Left ventricle myocardium inferior (tissue), 1 donor: ENCODE measurements at regions not wholly inside any gene's neighbourhood (a gene's known extent, or its start where the extent isn't known, plus 50 kb on each side); places are given as distances from the start of the nearest gene placed in this dataset.

Source experiments
- DNase-seq: peaks from one replicate; pipeline ENCODE4 v3.0.0-alpha.2; 2020
- H3K27ac ChIP-seq: fragments of 200-600 bp; replicated peaks from 2 replicates; pipeline ENCODE4 v1.8.0; 2021
- H3K27me3 ChIP-seq: fragments of 200-600 bp; 2 replicates; pipeline ENCODE4 v1.8.0; 2021; ENCODE audit warnings: low read depth
- H3K36me3 ChIP-seq: fragments of 200-600 bp; 2 replicates; pipeline ENCODE4 v1.8.0; 2021
- H3K4me1 ChIP-seq: fragments of 200-600 bp; 2 replicates; pipeline ENCODE4 v1.8.0; 2021
- H3K4me3 ChIP-seq: fragments of 200-600 bp; 2 replicates; pipeline ENCODE4 v1.8.0; 2021; ENCODE audit warnings: mild to moderate bottlenecking, moderate library complexity
- H3K9me3 ChIP-seq: fragments of 200-600 bp; replicated peaks from 2 replicates; pipeline ENCODE4 v1.8.0; 2021
- CTCF ChIP-seq: fragments of 200-600 bp; IDR thresholded peaks from 2 replicates; pipeline ENCODE4 v1.8.0; 2021; ENCODE audit warnings: antibody characterized with exemption, mild to moderate bottlenecking, borderline replicate concordance
- intact Hi-C: fragments of 100-400 bp; cut with micrococcal nuclease; formaldehyde crosslinking; loops from one replicate; pipeline ENCODE4 v1.11.0; 2022
- donor health status: DM: no; HTN: yes; CAD: no; lungs with severe emphysema.

GRCh38 chr2:145094370-145094769, 574.5 kb upstream of the ZEB2 start:
- DNase-seq, result no peak
- H3K9me3 ChIP-seq, result peaks cover 3% of the 10 kb centered on the region
- H3K27ac ChIP-seq, result no peak overlapping the region
- no peaks in the 10 kb centered on the region for H3K4me1 ChIP-seq
- intact Hi-C loops, result no loop called here
- H3K4me3 ChIP-seq, result no peak overlapping the region
- H3K36me3 ChIP-seq, result no peaks in the 10 kb centered on the region
- no peaks in the 10 kb centered on the region for H3K27me3 ChIP-seq
- TF ChIP-seq CTCF, result no peak

GRCh38 chr2:145091967-145092366, 572.0 kb upstream of the ZEB2 start:
- no peak for DNase-seq
- H3K9me3 ChIP-seq, result peaks cover 3% of the 10 kb centered on the region
- TF ChIP-seq CTCF, result no peak
- intact Hi-C loops, result no loop called here
- H3K27ac ChIP-seq, result peak overlapping the region; percentile 13
- no peak overlapping the region for H3K4me3 ChIP-seq
- H3K36me3 ChIP-seq, result no peaks in the 10 kb centered on the region
- no peaks in the 10 kb centered on the region for H3K4me1 ChIP-seq
- H3K27me3 ChIP-seq, result no peaks in the 10 kb centered on the region

GRCh38 chr2:145090841-145091761, 571.2 kb upstream of the ZEB2 start:
- intact Hi-C loops, result no loop called here
- DNase-seq, result no peak
- H3K27ac ChIP-seq, result peak overlapping the region; percentile 13
- TF ChIP-seq CTCF, result no peak
- no peak overlapping the region for H3K4me3 ChIP-seq
- H3K9me3 ChIP-seq, result peaks cover 3% of the 10 kb centered on the region
- no peaks in the 10 kb centered on the region for H3K36me3 ChIP-seq
- H3K27me3 ChIP-seq, result no peaks in the 10 kb centered on the region
- peaks cover under 1% of the 10 kb centered on the region for H3K4me1 ChIP-seq

GRCh38 chr2:145088756-145089155, 568.8 kb upstream of the ZEB2 start:
- Histone ChIP-seq H3K4me3 (no peak overlapping the region), H3K4me1 (peaks cover 4% of the 10 kb centered on the region), H3K27me3 (no peaks in the 10 kb centered on the region), H3K27ac (no peak overlapping the region), H3K9me3 (peaks cover 3% of the 10 kb centered on the region), H3K36me3 (no peaks in the 10 kb centered on the region)
- no peak for TF ChIP-seq CTCF
- DNase-seq, result no peak
- intact Hi-C loops, result no loop called here

GRCh38 chr2:145086910-145087309, 567.0 kb upstream of the ZEB2 start:
- H3K4me1 ChIP-seq, result peaks cover 4% of the 10 kb centered on the region
- TF ChIP-seq CTCF, result no peak
- no peak overlapping the region for H3K27ac ChIP-seq
- H3K9me3 ChIP-seq, result peaks cover 3% of the 10 kb centered on the region
- no peak for DNase-seq
- H3K27me3 ChIP-seq, result no peaks in the 10 kb centered on the region
- intact Hi-C loops, result no loop called here
- no peak overlapping the region for H3K4me3 ChIP-seq
- no peaks in the 10 kb centered on the region for H3K36me3 ChIP-seq
